Esophagus muscularis mucosa (tissue), 4 donors: ENCODE measurements at regions not wholly inside any gene's neighbourhood (a gene's known extent, or its start where the extent isn't known, plus 50 kb on each side); places are given as distances from the start of the nearest gene placed in this dataset.

Experiments used
- DNase-seq: peaks from one replicate; pipeline ENCODE4 v3.0.0-alpha.2; 2017; ENCODE audit errors: extremely low spot score
- H3K27ac ChIP-seq, 4 donors: fragments of 200-600 bp; sonication (generic); replicated peaks in 1 of 4; 1 replicate in 3 of 4; 2 replicates in 1 of 4; pipeline ENCODE4 v1.5.1; 2016 to 2019; ENCODE audit warnings: mild to moderate bottlenecking in 1 of 4
- H3K27me3 ChIP-seq, 4 donors: fragments of 200-600 bp; sonication (generic); one replicate each; pipeline versions ENCODE4 v1.5.1 to v1.6.0; 2016 to 2019
- H3K36me3 ChIP-seq, 4 donors: fragments of 200-600 bp; sonication (generic); one replicate each; pipeline ENCODE4 v1.5.1; 2016 to 2019
- H3K4me1 ChIP-seq, 4 donors: fragments of 200-600 bp; sonication (generic); one replicate each; pipeline ENCODE4 v1.5.1; 2016 to 2019
- H3K4me3 ChIP-seq, 4 donors: fragments of 200-600 bp; sonication (generic); 1 replicate in 2 of 4; 2 replicates in 2 of 4; pipeline ENCODE4 v1.5.1; 2016 to 2019; ENCODE audit warnings: mild to moderate bottlenecking in 4 of 4, moderate library complexity in 1 of 4
- H3K9me3 ChIP-seq, 4 donors: fragments of 200-600 bp; sonication (generic); 1 replicate in 3 of 4; 2 replicates in 1 of 4; pipeline ENCODE4 v1.5.1; 2016 to 2019
- EP300 ChIP-seq: sonication (generic); formaldehyde crosslinking; IDR thresholded peaks from one replicate; pipeline ENCODE4 v1.6.1; 2017; ENCODE audit warnings: antibody characterized with exemption
- POLR2A ChIP-seq: fragments of 450-650 bp; IDR thresholded peaks from one replicate; pipeline ENCODE4 v1.6.1; 2017; ENCODE audit warnings: antibody characterized with exemption, moderate library complexity, mild to moderate bottlenecking, low read depth
- POLR2AphosphoS5 ChIP-seq, 2 donors: sonication (generic); formaldehyde crosslinking; IDR thresholded peaks; one replicate each; pipeline ENCODE4 v1.6.1; 2017; ENCODE audit warnings: antibody characterized with exemption in 2 of 2
- WGBS: methylation state at CpG from one replicate; pipeline ENCODE4 v1.1.5; 2018; 5-methylcytosine and 5-hydroxymethylcytosine counted together
- intact Hi-C: fragments of 100-400 bp; cut with DNase I; formaldehyde crosslinking; loops from one replicate; pipeline ENCODE4 v1.15.1; 2023
- TF ChIP-seq, protein P1 (sequence below), 3 experiments: fragments of 200-600 bp in 2 of 3; fragments of 450-650 bp in 1 of 3; sonication (generic) in 2 of 3; IDR thresholded peaks; one replicate each; pipeline ENCODE4 v1.5.1; 2017 to 2019; ENCODE audit warnings: antibody characterized with exemption in 3 of 3, mild to moderate bottlenecking in 2 of 3, moderate library complexity in 1 of 3

- Histone ChIP-seq H3K27ac (no peak overlapping the region), H3K4me1 (no peaks in the 10 kb centered on the region), H3K36me3 (no peaks in the 10 kb centered on the region), H3K9me3 (no peaks in the 10 kb centered on the region), H3K27me3 (no peaks in the 10 kb centered on the region), H3K4me3 (no peak overlapping the region)
- no peak for DNase-seq
- intact Hi-C loops: no loop called here
- TF ChIP-seq POLR2AphosphoS5 (IDR thresholded peaks at IDR 0.05): no peak
- no peak for TF ChIP-seq POLR2A
- no peak for TF ChIP-seq EP300
- TF ChIP-seq, protein P1, sequence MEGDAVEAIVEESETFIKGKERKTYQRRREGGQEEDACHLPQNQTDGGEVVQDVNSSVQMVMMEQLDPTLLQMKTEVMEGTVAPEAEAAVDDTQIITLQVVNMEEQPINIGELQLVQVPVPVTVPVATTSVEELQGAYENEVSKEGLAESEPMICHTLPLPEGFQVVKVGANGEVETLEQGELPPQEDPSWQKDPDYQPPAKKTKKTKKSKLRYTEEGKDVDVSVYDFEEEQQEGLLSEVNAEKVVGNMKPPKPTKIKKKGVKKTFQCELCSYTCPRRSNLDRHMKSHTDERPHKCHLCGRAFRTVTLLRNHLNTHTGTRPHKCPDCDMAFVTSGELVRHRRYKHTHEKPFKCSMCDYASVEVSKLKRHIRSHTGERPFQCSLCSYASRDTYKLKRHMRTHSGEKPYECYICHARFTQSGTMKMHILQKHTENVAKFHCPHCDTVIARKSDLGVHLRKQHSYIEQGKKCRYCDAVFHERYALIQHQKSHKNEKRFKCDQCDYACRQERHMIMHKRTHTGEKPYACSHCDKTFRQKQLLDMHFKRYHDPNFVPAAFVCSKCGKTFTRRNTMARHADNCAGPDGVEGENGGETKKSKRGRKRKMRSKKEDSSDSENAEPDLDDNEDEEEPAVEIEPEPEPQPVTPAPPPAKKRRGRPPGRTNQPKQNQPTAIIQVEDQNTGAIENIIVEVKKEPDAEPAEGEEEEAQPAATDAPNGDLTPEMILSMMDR (IDR thresholded peaks at IDR 0.05): no peak
These were observed 1125.0 kb upstream of the AMELY start for GRCh38 chrY:8036563-8036962.

DNA sequence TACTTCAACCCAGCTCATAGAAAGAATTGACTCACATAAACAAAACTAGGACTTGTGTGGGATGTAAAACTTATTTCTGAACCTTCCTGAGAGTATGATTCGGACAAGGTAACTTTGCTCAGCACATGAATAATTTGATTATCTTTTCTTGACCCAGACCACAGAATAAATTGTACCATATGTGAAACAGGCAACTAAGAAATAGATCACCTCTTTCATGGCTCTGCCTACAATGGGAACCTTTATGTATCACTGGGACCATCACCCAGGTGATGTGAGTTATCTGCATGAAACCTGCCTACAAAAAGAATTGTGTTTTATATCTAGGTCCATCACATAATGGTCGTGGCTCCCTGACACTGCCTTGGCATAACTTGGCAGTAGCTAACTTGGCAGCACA is 1124.1 kb upstream of the AMELY start:
- H3K4me3 ChIP-seq: no peak overlapping the region
- no peak for TF ChIP-seq EP300
- no peak for TF ChIP-seq POLR2A
- TF ChIP-seq, protein P1 (IDR thresholded peaks at IDR 0.05): no peak
- no peak for TF ChIP-seq POLR2AphosphoS5 (IDR thresholded peaks at IDR 0.05)
- H3K27me3 ChIP-seq: no peaks in the 10 kb centered on the region
- no CpG with 5 or more reads among the region's 2 CpGs for WGBS
- intact Hi-C loops: no loop called here
- no peak for DNase-seq
- no peaks in the 10 kb centered on the region for H3K9me3 ChIP-seq
- H3K36me3 ChIP-seq: no peaks in the 10 kb centered on the region
- H3K27ac ChIP-seq: no peak overlapping the region
- H3K4me1 ChIP-seq: no peaks in the 10 kb centered on the region

DNA sequence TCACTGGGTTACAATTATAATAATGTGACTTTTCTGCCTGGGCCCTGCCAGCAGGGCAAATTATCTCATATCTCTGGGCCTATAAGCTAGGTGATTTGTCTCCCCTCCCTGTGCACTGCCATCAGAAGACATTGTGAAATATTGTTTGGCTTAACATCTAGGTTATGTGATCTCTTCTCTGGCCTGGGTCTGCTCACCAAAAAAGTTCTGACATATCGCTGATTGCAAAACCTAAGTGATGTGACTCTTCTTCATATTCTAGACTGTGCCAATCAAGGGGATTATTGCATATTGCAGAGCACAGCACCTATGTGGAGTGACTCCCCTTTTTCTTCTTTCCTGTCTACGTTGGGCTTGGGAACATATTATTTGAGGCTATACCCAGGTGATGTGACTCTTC is 1123.1 kb upstream of the AMELY start:
- no peak for TF ChIP-seq POLR2AphosphoS5 (IDR thresholded peaks at IDR 0.05)
- TF ChIP-seq EP300: no peak
- no peaks in the 10 kb centered on the region for H3K9me3 ChIP-seq
- H3K27ac ChIP-seq: no peak overlapping the region
- intact Hi-C loops: no loop called here
- DNase-seq: no peak
- no peak overlapping the region for H3K4me3 ChIP-seq
- WGBS: no CpG with 5 or more reads among the region's 2 CpGs
- no peaks in the 10 kb centered on the region for H3K27me3 ChIP-seq
- no peaks in the 10 kb centered on the region for H3K4me1 ChIP-seq
- H3K36me3 ChIP-seq: no peaks in the 10 kb centered on the region

GRCh38 chrY:8033200-8033599 is 1121.6 kb upstream of the AMELY start:
- TF ChIP-seq, protein P1 (IDR thresholded peaks at IDR 0.05): no peak
- no peak for TF ChIP-seq EP300
- TF ChIP-seq POLR2AphosphoS5 (IDR thresholded peaks at IDR 0.05): no peak
- no peak for TF ChIP-seq POLR2A
- Histone ChIP-seq H3K36me3 (no peaks in the 10 kb centered on the region), H3K4me1 (no peaks in the 10 kb centered on the region), H3K9me3 (no peaks in the 10 kb centered on the region), H3K27me3 (no peaks in the 10 kb centered on the region), H3K27ac (no peak overlapping the region), H3K4me3 (no peak overlapping the region)
- WGBS: no CpG with 5 or more reads among the region's 2 CpGs
- DNase-seq: no peak
- intact Hi-C loops: no loop called here

GRCh38 chrY:8020540-8020939 is 1109.0 kb upstream of the AMELY start:
- Histone ChIP-seq H3K4me3 (no peak overlapping the region), H3K27me3 (no peaks in the 10 kb centered on the region), H3K27ac (no peak overlapping the region), H3K9me3 (no peaks in the 10 kb centered on the region), H3K4me1 (no peaks in the 10 kb centered on the region), H3K36me3 (no peaks in the 10 kb centered on the region)
- whole genome bisulfite sequencing: no CpG with 5 or more reads among the region's 1 CpG
- intact Hi-C loops: no loop called here
- TF ChIP-seq POLR2AphosphoS5 (IDR thresholded peaks at IDR 0.05): no peak
- no peak for TF ChIP-seq POLR2A
- no peak for DNase-seq

DNA sequence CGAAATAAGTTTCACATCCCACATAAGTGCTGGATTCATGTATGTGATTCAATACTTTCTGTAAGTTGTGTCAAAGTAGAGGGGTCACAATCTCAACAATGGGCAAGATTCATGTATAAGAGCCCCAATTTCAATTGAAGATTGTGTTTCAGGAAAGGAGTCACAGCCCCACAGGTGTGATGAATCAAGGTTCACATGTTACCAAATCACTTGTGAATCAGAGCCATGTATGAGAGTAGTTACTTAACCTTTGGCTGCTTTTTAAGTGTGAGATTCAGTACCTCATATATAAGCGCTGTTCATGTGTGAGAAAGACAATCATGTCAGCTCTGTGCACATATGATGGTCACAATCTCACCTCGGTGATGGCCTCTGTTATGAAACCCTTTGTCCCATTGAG is 1100.0 kb upstream of the AMELY start:
- Histone ChIP-seq H3K9me3 (no peaks in the 10 kb centered on the region), H3K27ac (no peak overlapping the region), H3K4me1 (no peaks in the 10 kb centered on the region), H3K4me3 (no peak overlapping the region), H3K27me3 (no peaks in the 10 kb centered on the region), H3K36me3 (no peaks in the 10 kb centered on the region)
- intact Hi-C loops: no loop called here
- TF ChIP-seq POLR2AphosphoS5 (IDR thresholded peaks at IDR 0.05): no peak
- TF ChIP-seq EP300: no peak
- TF ChIP-seq, protein P1 (IDR thresholded peaks at IDR 0.05): no peak
- TF ChIP-seq POLR2A: no peak
- WGBS: no CpG with 5 or more reads among the region's 3 CpGs
- no peak for DNase-seq
